Astrocyte (in vitro differentiated cells and primary cell): ENCODE measurements at regions not wholly inside any gene's neighbourhood (a gene's known extent, or its start where the extent isn't known, plus 50 kb on each side); places are given as distances from the start of the nearest gene placed in this dataset.
A peak's percentile ranks its signal among the peaks of the same experiment; 100 is the strongest.

Experiments
- EZH2 ChIP-seq: IDR thresholded peaks from 2 replicates; pipeline ENCODE4 v1.6.1; 2012; ENCODE audit warnings: mild to moderate bottlenecking, low read length, inconsistent platforms; ENCODE audit not compliant: insufficient read depth
- TF ChIP-seq, protein P1 (sequence below): IDR thresholded peaks from 2 replicates; pipeline ENCODE4 v1.5.1; 2011; ENCODE audit warnings: low read depth, mild to moderate bottlenecking, inconsistent platforms, low read length, moderate library complexity; ENCODE audit not compliant: insufficient read depth

DNA sequence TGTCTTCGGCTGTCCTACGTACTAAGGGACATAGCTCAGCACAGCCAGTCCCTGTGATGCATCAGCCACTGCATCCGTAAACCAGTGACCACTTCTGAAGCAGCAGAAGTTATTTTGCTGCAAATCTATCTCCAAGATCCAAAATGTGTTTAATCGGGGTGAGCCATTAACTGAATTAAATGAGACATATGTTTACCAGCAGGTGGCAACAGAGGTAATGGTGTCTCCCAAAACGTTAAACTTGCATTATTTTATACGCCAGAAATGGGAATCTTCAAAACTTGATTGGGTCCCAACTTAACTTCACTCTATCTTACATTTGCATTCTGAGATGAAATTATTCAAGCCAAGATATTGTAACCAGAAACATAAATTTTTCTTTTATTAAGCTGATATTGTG is 75.3 kb upstream of the BOC start:
- TF ChIP-seq, protein P1, sequence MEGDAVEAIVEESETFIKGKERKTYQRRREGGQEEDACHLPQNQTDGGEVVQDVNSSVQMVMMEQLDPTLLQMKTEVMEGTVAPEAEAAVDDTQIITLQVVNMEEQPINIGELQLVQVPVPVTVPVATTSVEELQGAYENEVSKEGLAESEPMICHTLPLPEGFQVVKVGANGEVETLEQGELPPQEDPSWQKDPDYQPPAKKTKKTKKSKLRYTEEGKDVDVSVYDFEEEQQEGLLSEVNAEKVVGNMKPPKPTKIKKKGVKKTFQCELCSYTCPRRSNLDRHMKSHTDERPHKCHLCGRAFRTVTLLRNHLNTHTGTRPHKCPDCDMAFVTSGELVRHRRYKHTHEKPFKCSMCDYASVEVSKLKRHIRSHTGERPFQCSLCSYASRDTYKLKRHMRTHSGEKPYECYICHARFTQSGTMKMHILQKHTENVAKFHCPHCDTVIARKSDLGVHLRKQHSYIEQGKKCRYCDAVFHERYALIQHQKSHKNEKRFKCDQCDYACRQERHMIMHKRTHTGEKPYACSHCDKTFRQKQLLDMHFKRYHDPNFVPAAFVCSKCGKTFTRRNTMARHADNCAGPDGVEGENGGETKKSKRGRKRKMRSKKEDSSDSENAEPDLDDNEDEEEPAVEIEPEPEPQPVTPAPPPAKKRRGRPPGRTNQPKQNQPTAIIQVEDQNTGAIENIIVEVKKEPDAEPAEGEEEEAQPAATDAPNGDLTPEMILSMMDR = peak; percentile 39
- no peak for TF ChIP-seq EZH2
